WTC11 (cell line): ENCODE measurements at regions not wholly inside any gene's neighbourhood (a gene's known extent, or its start where the extent isn't known, plus 50 kb on each side); places are given as distances from the start of the nearest gene placed in this dataset.

Experiments used
- ATAC-seq: fragments of 200-7000 bp; cut with Tn5 transposase; 2 replicates; pipeline ENCODE4 v1.10.0; 2021; ENCODE audit warnings: mild to moderate bottlenecking, moderate library complexity
- CTCF ChIA-PET: fragments of 300-600 bp; sonication (Branson Sonifier 250); formaldehyde crosslinking; loops from one replicate; lab custom pipeline; 2021; ENCODE audit warnings: antibody characterized with exemption; lab: Charles Lee
- POLR2A ChIA-PET: fragments of 350-600 bp; sonication (Branson Sonifier 250); formaldehyde crosslinking; loops from one replicate; lab custom pipeline; 2021; ENCODE audit warnings: antibody characterized with exemption; lab: Charles Lee
- DNase-seq: peaks from one replicate; pipeline ENCODE4 v3.0.0; 2021; ENCODE audit warnings: low spot score
- H3K27ac Mint-ChIP-seq: 2 replicates; pipeline ENCODE4 v1.8.0; 2021; ENCODE audit warnings: mixed read lengths
- H3K27me3 Mint-ChIP-seq: 2 replicates; pipeline ENCODE4 v1.8.0; 2021; ENCODE audit warnings: low read depth, mild to moderate bottlenecking, moderate library complexity, mixed read lengths
- H3K36me3 Mint-ChIP-seq: 2 replicates; pipeline ENCODE4 v1.8.0; 2021; ENCODE audit warnings: mixed read lengths
- H3K4me1 Mint-ChIP-seq: 2 replicates; pipeline ENCODE4 v1.8.0; 2022; ENCODE audit warnings: mixed read lengths
- H3K4me3 Mint-ChIP-seq: 2 replicates; pipeline ENCODE4 v1.8.0; 2021; ENCODE audit warnings: mild to moderate bottlenecking, moderate library complexity, mixed read lengths
- H3K9me3 Mint-ChIP-seq: 2 replicates; pipeline ENCODE4 v1.8.0; 2021; ENCODE audit warnings: mixed read lengths
- ATF1 ChIP-seq: sonication (generic); formaldehyde crosslinking; IDR thresholded peaks from 2 replicates; pipeline ENCODE4 v1.8.1; 2023; ENCODE audit warnings: mild to moderate bottlenecking, moderate library complexity, missing genetic modification reagents
- ATF3 ChIP-seq: sonication (generic); formaldehyde crosslinking; conservative IDR thresholded peaks from 2 replicates; pipeline ENCODE4 v1.8.1; 2022; ENCODE audit warnings: mild to moderate bottlenecking, missing genetic modification reagents
- CTCF ChIP-seq: fragments of 200-600 bp; IDR thresholded peaks from 2 replicates; pipeline ENCODE4 v1.8.0; 2022; ENCODE audit warnings: antibody characterized with exemption
- E2F4 ChIP-seq: sonication (generic); formaldehyde crosslinking; IDR thresholded peaks from 2 replicates; pipeline ENCODE4 v1.8.1; 2022; ENCODE audit warnings: low read depth, mild to moderate bottlenecking, moderate library complexity, missing genetic modification reagents, borderline replicate concordance
- ELF4 ChIP-seq: sonication (generic); formaldehyde crosslinking; IDR thresholded peaks from 2 replicates; pipeline ENCODE4 v1.8.1; 2022; ENCODE audit warnings: low read depth, mild to moderate bottlenecking, moderate library complexity, missing genetic modification reagents
- ETV6 ChIP-seq: sonication (generic); formaldehyde crosslinking; IDR thresholded peaks from 2 replicates; pipeline ENCODE4 v1.8.1; 2022; ENCODE audit warnings: mild to moderate bottlenecking, missing genetic modification reagents
- FOXK1 ChIP-seq: sonication (generic); formaldehyde crosslinking; IDR thresholded peaks from 2 replicates; pipeline ENCODE4 v1.8.0; 2022; ENCODE audit warnings: mild to moderate bottlenecking, moderate library complexity, missing genetic modification reagents
- IRF2 ChIP-seq: sonication (generic); formaldehyde crosslinking; IDR thresholded peaks from 2 replicates; pipeline ENCODE4 v1.8.0; 2022; ENCODE audit warnings: low read depth, missing genetic modification reagents, borderline replicate concordance
- JUN ChIP-seq: sonication (generic); formaldehyde crosslinking; IDR thresholded peaks from 2 replicates; pipeline ENCODE4 v1.8.0; 2023; ENCODE audit warnings: mild to moderate bottlenecking, missing genetic modification reagents
- MXD4 ChIP-seq: fragments of 250-450 bp; sonication (Bioruptor Pico); IDR thresholded peaks from 2 replicates; pipeline ENCODE4 v1.8.0; 2021; ENCODE audit warnings: mild to moderate bottlenecking, moderate library complexity, borderline replicate concordance
- NFATC4 ChIP-seq: fragments of 250-450 bp; sonication (Bioruptor Pico); IDR thresholded peaks from 2 replicates; pipeline ENCODE4 v1.9.0; 2021; ENCODE audit warnings: mild to moderate bottlenecking
- NFYB ChIP-seq: sonication (generic); formaldehyde crosslinking; conservative IDR thresholded peaks from 2 replicates; pipeline ENCODE4 v1.8.0; 2022; ENCODE audit warnings: low read depth, missing genetic modification reagents
- NR1H2 ChIP-seq: sonication (generic); formaldehyde crosslinking; IDR thresholded peaks from 2 replicates; pipeline ENCODE4 v1.9.0; 2021; ENCODE audit warnings: mild to moderate bottlenecking, moderate library complexity, missing genetic modification reagents
- OVOL2 ChIP-seq: fragments of 250-450 bp; sonication (Bioruptor Pico); IDR thresholded peaks from 2 replicates; pipeline ENCODE4 v1.9.0; 2021; ENCODE audit warnings: mild to moderate bottlenecking, borderline replicate concordance
- RELA ChIP-seq: sonication (generic); formaldehyde crosslinking; IDR thresholded peaks from 2 replicates; pipeline ENCODE4 v1.8.1; 2022; ENCODE audit warnings: missing genetic modification reagents, mild to moderate bottlenecking, borderline replicate concordance
- RORB ChIP-seq: fragments of 250-450 bp; sonication (Bioruptor Pico); IDR thresholded peaks from 2 replicates; pipeline ENCODE4 v1.9.0; 2021; ENCODE audit warnings: mild to moderate bottlenecking
- SMAD3 ChIP-seq: sonication (generic); formaldehyde crosslinking; IDR thresholded peaks from 2 replicates; pipeline ENCODE4 v1.8.0; 2022; ENCODE audit warnings: missing genetic modification reagents, mild to moderate bottlenecking, borderline replicate concordance
- SOX15 ChIP-seq: fragments of 250-450 bp; sonication (Bioruptor Pico); IDR thresholded peaks from 2 replicates; pipeline ENCODE4 v1.9.0; 2021; ENCODE audit warnings: mild to moderate bottlenecking
- TEAD4 ChIP-seq: sonication (generic); formaldehyde crosslinking; IDR thresholded peaks from 2 replicates; pipeline ENCODE4 v1.8.0; 2022; ENCODE audit warnings: mild to moderate bottlenecking, missing genetic modification reagents
- ZNF121 ChIP-seq: sonication (generic); formaldehyde crosslinking; IDR thresholded peaks from 2 replicates; pipeline ENCODE4 v1.8.0; 2023; ENCODE audit warnings: missing genetic modification reagents
- ZNF232 ChIP-seq: sonication (generic); formaldehyde crosslinking; IDR thresholded peaks from 2 replicates; pipeline ENCODE4 v1.8.0; 2022; ENCODE audit warnings: mild to moderate bottlenecking, missing genetic modification reagents
- ZNF671 ChIP-seq: fragments of 250-450 bp; sonication (Bioruptor Pico); IDR thresholded peaks from 2 replicates; pipeline ENCODE4 v1.8.0; 2021; ENCODE audit warnings: mild to moderate bottlenecking
- TF ChIP-seq, protein P1 (sequence below): sonication (generic); formaldehyde crosslinking; IDR thresholded peaks from 2 replicates; pipeline ENCODE4 v1.8.1; 2022; ENCODE audit warnings: missing genetic modification reagents, borderline replicate concordance

DNA sequence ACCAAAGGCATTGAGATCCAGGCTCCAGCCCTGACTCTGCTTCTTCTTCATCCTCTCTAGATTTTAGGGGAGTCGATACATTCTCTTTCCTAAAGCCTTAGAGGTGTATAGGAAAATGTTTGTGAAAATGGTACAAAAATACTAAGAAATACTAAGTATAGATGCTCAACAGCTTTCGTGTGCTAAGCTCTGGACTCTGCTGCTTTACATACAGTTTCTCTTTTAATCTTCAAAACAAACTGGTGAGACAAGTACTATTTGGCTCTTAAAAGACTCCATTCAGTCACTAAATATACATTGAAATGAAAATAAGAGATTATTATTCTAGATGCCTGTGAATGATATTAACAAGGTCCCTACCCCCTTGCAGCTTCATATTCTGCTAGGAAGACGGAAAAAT lies 174.5 kb upstream of the TRPM3 start:
- no peaks in the 10 kb centered on the region for H3K36me3 Mint-ChIP-seq
- no peak overlapping the region for H3K4me3 Mint-ChIP-seq
- peaks cover 11% of the 10 kb centered on the region for H3K9me3 Mint-ChIP-seq
- H3K27me3 Mint-ChIP-seq = no peaks in the 10 kb centered on the region
- DNase-seq (no peak), ATAC-seq (no peak)
- CTCF ChIA-PET = no interaction called here
- no peak overlapping the region for H3K27ac Mint-ChIP-seq
- H3K4me1 Mint-ChIP-seq = peaks cover 8% of the 10 kb centered on the region
- POLR2A ChIA-PET = no interaction called here
- TF ChIP-seq NFATC4 (CRISPR knock-in tag) (no peak), IRF2 (CRISPR knock-in tag) (no peak), E2F4 (no peak), ZNF121 (no peak), CTCF (no peak), ELF4 (CRISPR knock-in tag) (no peak), ZNF232 (CRISPR knock-in tag) (no peak), ATF3 (CRISPR knock-in tag) (no peak), RORB (CRISPR knock-in tag) (no peak)

GRCh38 chr9:71286146-71286545 lies 164.7 kb upstream of the TRPM3 start:
- CTCF ChIA-PET = interaction anchor here (0.8 to 3.6 kb wide), 20 partner anchors 12 to 483 kb away, joined by 3 to 19 read pairs (median 4); partner anchors contain the start of gene CEMIP2
- DNase-seq (no peak), ATAC-seq (no peak)
- TF ChIP-seq NR1H2 (CRISPR knock-in tag) (no peak), TEAD4 (no peak), MXD4 (CRISPR knock-in tag) (no peak), ATF1 (no peak), SMAD3 (CRISPR knock-in tag) (no peak), ETV6 (no peak), RORB (CRISPR knock-in tag) (no peak), ZNF671 (no peak), ZNF232 (CRISPR knock-in tag) (no peak), RELA (CRISPR knock-in tag) (no peak), ELF4 (CRISPR knock-in tag) (no peak), ZNF121 (no peak), OVOL2 (CRISPR knock-in tag) (no peak), NFYB (CRISPR knock-in tag) (no peak), SOX15 (CRISPR knock-in tag) (no peak), JUN (CRISPR knock-in tag) (no peak), FOXK1 (CRISPR knock-in tag) (no peak)
- TF ChIP-seq, protein P1, sequence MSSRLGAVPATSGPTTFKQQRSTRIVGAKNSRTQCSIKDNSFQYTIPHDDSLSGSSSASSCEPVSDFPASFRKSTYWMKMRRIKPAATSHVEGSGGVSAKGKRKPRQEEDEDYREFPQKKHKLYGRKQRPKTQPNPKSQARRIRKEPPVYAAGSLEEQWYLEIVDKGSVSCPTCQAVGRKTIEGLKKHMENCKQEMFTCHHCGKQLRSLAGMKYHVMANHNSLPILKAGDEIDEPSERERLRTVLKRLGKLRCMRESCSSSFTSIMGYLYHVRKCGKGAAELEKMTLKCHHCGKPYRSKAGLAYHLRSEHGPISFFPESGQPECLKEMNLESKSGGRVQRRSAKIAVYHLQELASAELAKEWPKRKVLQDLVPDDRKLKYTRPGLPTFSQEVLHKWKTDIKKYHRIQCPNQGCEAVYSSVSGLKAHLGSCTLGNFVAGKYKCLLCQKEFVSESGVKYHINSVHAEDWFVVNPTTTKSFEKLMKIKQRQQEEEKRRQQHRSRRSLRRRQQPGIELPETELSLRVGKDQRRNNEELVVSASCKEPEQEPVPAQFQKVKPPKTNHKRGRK = no peak
- H3K27ac Mint-ChIP-seq = no peak overlapping the region
- H3K4me3 Mint-ChIP-seq = no peak overlapping the region
- POLR2A ChIA-PET = interaction anchor here (0.6 kb wide), 1 partner anchor 270 kb away, joined by 6 read pairs; no protein-coding TSS in a partner anchor
- H3K9me3 Mint-ChIP-seq = no peaks in the 10 kb centered on the region
- peaks cover 15% of the 10 kb centered on the region for H3K4me1 Mint-ChIP-seq
- no peaks in the 10 kb centered on the region; the same call in 1 of the 2 replicates for H3K27me3 Mint-ChIP-seq
- no peaks in the 10 kb centered on the region for H3K36me3 Mint-ChIP-seq
